Renal cortex interstitium (tissue), 11 donors: ENCODE measurements at regions not wholly inside any gene's neighbourhood (a gene's known extent, or its start where the extent isn't known, plus 50 kb on each side); places are given as distances from the start of the nearest gene placed in this dataset.

Experiments
- DNase-seq, 11 donors: peaks; one replicate each; pipeline ENCODE4 v3.0.0-alpha.2; 2013; ENCODE audit warnings: low read depth in 9 of 11, low spot score in 4 of 11; ENCODE audit errors: extremely low read depth in 1 of 11

- DNase-seq: no peak
These were observed 235.1 kb upstream of the DIO2 start for GRCh38 chr14:80446356-80446755.

GRCh38 chr14:80445605-80446004 lies 234.3 kb upstream of the DIO2 start:
- DNase-seq: no peak

- DNase-seq: no peak
These were observed 223.4 kb upstream of the DIO2 start for GRCh38 chr14:80434574-80435321.

GRCh38 chr14:80433811-80434210 lies 222.5 kb upstream of the DIO2 start:
- no peak for DNase-seq

- DNase-seq: no peak
These were observed 217.4 kb upstream of the DIO2 start for GRCh38 chr14:80428671-80429070.

- DNase-seq: no peak
These were observed 216.9 kb upstream of the DIO2 start for GRCh38 chr14:80428171-80428570.

DNA sequence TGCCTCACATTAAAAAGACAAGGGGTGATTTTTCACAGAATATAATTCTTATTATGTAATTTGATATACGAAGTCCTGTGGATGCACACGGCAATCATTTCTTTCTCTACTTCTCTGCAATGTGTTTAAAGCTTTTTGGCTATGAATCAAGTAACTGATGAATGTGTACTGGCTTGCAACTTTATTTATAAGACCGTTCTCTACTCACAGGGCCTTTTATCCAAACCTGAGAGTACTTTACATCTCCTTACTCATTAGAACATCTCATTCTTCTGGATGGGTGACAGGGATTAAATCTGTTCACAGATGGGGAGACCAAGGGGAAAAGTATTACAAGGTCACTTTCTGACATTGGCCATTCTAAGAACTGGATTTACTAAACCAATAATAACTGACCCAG lies 215.8 kb upstream of the DIO2 start:
- no peak for DNase-seq

- DNase-seq: no peak
These were observed 215.4 kb upstream of the DIO2 start for GRCh38 chr14:80426683-80427082.

- no peak for DNase-seq
These were observed 214.4 kb upstream of the DIO2 start for GRCh38 chr14:80425686-80426085.

GRCh38 chr14:80419769-80420168 lies 208.5 kb upstream of the DIO2 start:
- DNase-seq: no peak

- DNase-seq: peak in 4 of 11 donors; percentile 2 to 11 (median 4)
These were observed 208.0 kb upstream of the DIO2 start for GRCh38 chr14:80419345-80419744.

DNA sequence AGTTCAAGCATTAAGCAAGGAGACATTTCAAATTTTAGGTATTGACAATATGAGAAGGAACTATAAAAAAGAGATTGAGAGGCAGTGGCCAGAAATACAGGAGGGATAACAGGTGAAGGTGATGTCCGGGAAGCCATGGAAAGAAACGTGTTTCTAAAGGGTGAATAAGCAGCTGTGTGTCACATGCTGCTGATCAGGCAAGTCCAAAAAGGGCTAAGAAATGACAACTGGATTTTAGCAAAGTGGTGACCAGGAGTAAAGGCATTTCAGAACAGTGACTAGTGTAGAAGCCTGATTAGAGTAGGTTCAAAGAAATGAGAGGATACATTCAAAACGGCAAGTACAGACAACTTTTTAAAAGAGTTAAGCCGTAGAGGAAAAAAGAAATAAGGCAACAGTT lies 204.3 kb upstream of the DIO2 start:
- DNase-seq: no peak

GRCh38 chr14:80414080-80414479 lies 202.8 kb upstream of the DIO2 start:
- DNase-seq: no peak

DNA sequence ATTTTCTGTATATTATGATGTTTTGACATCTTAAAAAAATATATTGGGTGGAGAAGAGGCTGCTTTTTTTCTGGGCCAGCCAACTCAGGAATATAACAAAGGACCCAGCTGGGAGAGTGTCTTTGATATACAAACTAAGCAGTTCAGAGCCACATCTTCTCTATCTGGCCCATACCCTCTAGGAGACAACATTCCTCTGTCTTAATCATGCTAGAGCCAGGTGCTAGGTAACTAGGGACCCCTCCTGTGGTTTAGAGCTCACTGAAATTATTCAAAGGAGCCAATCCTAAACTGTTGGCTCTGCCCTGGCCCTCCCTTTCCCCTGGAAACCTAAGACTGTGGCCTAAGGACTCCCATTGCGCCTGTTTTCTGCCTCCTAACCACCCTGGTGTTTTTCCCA lies 193.1 kb upstream of the DIO2 start:
- no peak for DNase-seq

- DNase-seq: no peak
These were observed 191.7 kb upstream of the DIO2 start for GRCh38 chr14:80403036-80403435.

GRCh38 chr14:80395031-80395430 lies 183.7 kb upstream of the DIO2 start:
- DNase-seq: no peak

DNA sequence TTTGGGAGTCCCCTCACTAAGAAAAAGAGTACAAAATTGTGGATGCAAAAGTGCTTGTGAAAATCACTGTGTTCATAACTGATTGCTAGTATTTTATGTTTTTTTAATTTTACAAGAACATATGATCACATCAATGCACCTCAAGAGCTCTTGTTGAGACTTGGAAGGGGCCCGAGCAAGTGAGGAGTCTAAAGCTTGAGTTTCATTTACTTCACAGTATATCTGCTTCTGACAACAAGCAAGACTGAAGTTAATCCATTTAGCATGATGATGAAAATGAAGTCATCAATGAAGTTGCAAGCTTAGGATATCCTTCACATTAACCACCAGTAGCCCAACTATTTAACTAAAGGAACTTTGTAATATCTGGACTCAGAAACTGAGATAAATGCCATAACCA lies 182.5 kb upstream of the DIO2 start:
- DNase-seq: no peak

GRCh38 chr14:80390906-80391305 lies 179.6 kb upstream of the DIO2 start:
- DNase-seq: peak in 1 of 11 donors; percentile 4

DNA sequence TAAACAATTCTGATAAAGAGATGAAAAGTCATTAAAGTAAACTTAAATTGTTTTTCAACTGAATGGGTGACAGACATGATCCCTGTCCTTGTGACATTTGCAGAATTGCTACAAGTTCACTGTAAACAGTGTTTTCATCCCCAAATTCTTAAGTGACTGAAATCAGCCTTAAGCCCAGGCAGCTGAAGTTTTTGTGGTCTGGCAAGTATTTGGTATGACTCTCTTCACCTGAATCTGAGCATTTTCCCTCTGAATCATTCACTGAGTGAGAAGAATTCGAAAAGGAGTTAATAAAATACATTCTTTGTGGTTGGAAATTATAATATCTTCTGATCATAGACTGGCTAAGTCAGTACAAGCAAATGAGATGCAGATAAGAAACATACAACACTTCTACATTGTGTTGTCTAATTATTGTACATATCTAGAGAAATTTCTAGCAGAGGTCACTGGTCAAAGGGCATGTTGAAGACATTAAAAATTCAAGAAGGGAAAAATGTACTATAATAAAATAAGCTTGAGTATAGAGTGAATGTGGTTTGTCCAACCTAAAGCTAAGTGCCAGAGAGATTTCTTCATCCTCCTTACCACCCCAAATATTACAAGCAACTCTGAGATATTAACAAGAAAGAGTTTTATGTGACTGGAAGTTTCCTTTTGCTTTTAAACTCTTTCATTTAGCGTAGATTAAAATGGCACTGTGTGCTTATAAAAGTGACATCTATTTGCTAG lies 177.8 kb upstream of the DIO2 start:
- no peak for DNase-seq

- no peak for DNase-seq
These were observed 176.3 kb upstream of the DIO2 start for GRCh38 chr14:80387563-80387981.

- DNase-seq: no peak
These were observed 174.0 kb upstream of the DIO2 start for GRCh38 chr14:80385336-80385735.
